ENCODE measurements at regions not wholly inside any gene's neighbourhood (a gene's known extent, or its start where the extent isn't known, plus 50 kb on each side); places are given as distances from the start of the nearest gene placed in this dataset.

DNA sequence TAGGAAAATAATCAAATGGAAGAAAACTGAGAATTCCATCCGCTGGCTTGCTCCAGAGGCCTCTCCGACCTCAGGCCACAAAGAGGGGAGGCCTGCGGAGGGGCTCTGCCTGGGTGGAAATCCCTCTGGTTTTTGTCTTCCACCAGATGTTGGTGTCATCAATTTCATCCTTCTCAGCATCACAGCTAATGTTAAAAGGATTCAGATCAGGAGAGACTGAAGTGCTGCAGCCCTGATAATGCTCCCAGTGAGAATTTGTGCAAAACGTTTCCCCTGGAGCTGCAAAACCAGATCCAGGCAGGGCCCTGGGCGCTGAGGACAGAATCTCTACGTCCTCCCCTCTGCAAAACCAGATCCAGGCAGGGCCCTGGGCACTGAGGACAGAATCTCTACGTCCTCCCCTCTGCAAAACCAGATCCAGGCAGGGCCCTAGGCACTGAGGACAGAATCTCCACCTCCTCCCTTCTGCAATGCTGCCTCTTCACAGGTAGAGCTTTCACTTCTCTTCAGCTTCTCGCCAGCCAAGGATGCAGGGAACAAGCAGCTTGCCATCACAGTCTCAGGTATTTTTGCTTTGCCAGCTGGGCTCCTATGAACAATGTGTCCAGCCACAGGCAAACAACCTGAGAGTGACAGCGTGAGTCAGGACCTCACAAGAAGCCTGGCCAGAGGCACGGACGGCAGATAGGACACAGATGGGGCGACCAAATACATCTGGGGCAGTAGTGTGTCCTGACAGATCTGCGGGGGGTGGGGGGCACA is 81.2 kb downstream of the TMEM18 start:
- no peak overlapping the region for H3K4me3 ChIP-seq (ENCODE audit: low read length)
- no peaks in the 10 kb centered on the region for H3K36me3 ChIP-seq (ENCODE audit: control insufficient read depth, insufficient read depth, low read length)
- H3K9me3 ChIP-seq (ENCODE audit: control insufficient read depth, low read depth, low read length) = no peaks in the 10 kb centered on the region
- no peaks in the 10 kb centered on the region for H3K27me3 ChIP-seq (ENCODE audit: control insufficient read depth, insufficient read depth, low read length)
- no peaks in the 10 kb centered on the region for H3K4me1 ChIP-seq (ENCODE audit: control insufficient read depth, insufficient read depth, low read length)
- DNase-seq = no peak
- no CpG with 5 or more reads among the region's 13 CpGs for WGBS (ENCODE audit: insufficient coverage, low lambda C conversion rate)
- no peak overlapping the region for H3K27ac ChIP-seq (ENCODE audit: low read length)

DNA sequence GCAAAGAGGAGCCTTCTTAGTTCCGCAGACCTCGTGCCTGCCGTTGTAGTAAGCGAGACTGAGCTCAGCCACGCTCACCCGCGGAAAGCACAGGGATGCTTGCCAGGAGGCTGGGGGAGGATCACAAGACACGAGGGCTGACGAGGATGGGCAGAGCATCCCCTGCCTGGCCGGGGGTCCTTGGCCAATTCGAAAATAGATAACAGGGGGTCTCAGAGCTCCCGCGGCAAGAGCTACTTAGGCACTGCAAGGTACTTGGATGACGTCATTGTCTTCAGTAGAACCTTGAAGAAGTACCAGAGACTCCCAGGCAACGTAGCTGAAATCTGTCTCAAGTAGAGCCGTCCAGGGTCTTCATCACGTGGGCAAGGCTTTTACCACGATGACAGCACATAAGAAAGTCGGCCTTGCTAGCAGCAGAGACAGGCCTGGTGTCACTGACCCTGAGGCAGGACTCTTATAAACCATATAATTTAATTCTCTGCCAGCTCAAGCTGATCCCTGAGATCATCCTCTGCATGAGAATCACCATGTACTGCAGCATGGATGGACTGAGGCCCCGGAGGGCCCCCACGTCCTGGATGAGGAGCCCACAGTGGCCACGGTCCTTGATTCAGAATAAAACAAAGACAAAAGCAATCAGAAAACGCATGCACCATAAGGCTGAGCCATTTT is 81.9 kb downstream of the TMEM18 start:
- no peak overlapping the region for H3K4me3 ChIP-seq (ENCODE audit: low read length)
- no peaks in the 10 kb centered on the region for H3K4me1 ChIP-seq (ENCODE audit: control insufficient read depth, insufficient read depth, low read length)
- no peaks in the 10 kb centered on the region for H3K36me3 ChIP-seq (ENCODE audit: control insufficient read depth, insufficient read depth, low read length)
- WGBS (ENCODE audit: insufficient coverage, low lambda C conversion rate) = no CpG with 5 or more reads among the region's 23 CpGs
- H3K27ac ChIP-seq (ENCODE audit: low read length) = no peak overlapping the region
- no peaks in the 10 kb centered on the region for H3K27me3 ChIP-seq (ENCODE audit: control insufficient read depth, insufficient read depth, low read length)
- no peak for DNase-seq
- H3K9me3 ChIP-seq (ENCODE audit: control insufficient read depth, low read depth, low read length) = no peaks in the 10 kb centered on the region

DNA sequence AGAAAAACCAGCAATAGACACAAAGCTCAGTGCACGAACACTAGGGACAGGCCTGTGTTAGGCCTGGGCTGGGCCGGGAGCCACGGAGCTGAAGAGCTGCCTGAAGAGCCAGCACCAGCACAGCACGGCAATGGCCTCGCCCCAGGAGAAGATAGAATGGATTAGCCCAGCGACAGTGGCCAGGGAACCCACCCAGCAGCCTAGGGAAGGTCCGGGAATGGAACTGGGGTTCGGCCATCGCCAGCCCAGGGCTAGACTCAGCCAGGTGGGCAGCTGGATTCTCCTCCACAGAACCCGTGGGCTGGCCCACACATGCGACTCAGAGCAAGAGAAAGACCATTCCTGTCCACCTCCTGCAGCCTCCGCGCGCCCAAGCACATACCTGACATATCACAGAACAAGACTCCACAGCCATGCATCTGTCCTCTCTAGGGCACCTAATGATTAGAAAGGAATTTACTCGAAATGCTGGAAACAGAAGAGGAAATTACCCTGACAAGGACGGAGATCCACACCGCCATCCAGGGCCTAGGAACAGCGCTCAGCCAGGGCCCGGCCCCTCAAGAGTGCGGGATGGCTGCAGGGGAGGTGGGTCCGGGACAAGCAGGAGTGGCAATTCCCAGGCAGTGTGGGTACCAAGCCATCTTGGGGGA is 82.8 kb downstream of the TMEM18 start:
- Histone ChIP-seq H3K4me3 (ENCODE audit: low read length) (no peak overlapping the region), H3K27me3 (ENCODE audit: control insufficient read depth, insufficient read depth, low read length) (no peaks in the 10 kb centered on the region), H3K4me1 (ENCODE audit: control insufficient read depth, insufficient read depth, low read length) (no peaks in the 10 kb centered on the region), H3K9me3 (ENCODE audit: control insufficient read depth, low read depth, low read length) (no peaks in the 10 kb centered on the region), H3K36me3 (ENCODE audit: control insufficient read depth, insufficient read depth, low read length) (no peaks in the 10 kb centered on the region), H3K27ac (ENCODE audit: low read length) (no peak overlapping the region)
- DNase-seq = no peak
- WGBS (ENCODE audit: insufficient coverage, low lambda C conversion rate) = no CpG with 5 or more reads among the region's 21 CpGs

DNA sequence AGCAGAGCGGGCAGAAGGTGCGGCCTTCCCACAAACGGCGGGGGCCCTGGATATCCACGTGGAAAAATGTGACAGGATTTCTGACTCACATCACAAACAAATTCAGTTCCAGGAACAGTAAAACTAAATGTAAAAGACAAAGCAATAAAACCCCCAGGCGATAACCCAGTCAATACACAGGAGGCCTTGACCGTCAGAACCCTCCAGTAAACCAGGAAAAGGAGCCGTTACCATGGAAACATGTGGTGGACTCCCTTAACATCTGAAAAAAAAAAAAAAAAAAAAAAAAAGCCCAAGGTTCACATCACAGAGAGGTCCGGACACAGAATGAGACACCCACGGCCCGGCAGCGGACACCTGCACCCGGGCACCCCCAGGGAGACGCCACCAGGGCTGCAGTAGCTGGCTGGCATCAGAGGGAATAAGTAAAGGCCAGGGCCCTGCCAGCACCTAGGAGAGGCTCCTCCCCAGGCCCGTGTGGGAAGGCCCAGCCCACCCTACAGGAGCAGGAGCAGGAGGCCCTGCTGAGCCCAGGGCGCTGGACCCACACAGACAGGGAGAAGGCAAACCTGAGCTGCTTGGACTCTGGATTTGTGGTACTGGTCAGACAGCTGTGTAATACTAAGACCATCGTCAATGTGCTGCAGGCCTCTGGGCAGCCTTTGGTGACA is 83.7 kb downstream of the TMEM18 start:
- H3K36me3 ChIP-seq (ENCODE audit: control insufficient read depth, insufficient read depth, low read length) = no peaks in the 10 kb centered on the region
- H3K4me1 ChIP-seq (ENCODE audit: control insufficient read depth, insufficient read depth, low read length) = no peaks in the 10 kb centered on the region
- DNase-seq = peak in 1 of 2 donors; percentile 13
- no peaks in the 10 kb centered on the region for H3K27me3 ChIP-seq (ENCODE audit: control insufficient read depth, insufficient read depth, low read length)
- WGBS (ENCODE audit: insufficient coverage, low lambda C conversion rate) = 20% methylated on average over 1 of the region's 17 CpGs
- H3K4me3 ChIP-seq (ENCODE audit: low read length) = no peak overlapping the region
- no peak overlapping the region for H3K27ac ChIP-seq (ENCODE audit: low read length)
- no peaks in the 10 kb centered on the region for H3K9me3 ChIP-seq (ENCODE audit: control insufficient read depth, low read depth, low read length)

DNA sequence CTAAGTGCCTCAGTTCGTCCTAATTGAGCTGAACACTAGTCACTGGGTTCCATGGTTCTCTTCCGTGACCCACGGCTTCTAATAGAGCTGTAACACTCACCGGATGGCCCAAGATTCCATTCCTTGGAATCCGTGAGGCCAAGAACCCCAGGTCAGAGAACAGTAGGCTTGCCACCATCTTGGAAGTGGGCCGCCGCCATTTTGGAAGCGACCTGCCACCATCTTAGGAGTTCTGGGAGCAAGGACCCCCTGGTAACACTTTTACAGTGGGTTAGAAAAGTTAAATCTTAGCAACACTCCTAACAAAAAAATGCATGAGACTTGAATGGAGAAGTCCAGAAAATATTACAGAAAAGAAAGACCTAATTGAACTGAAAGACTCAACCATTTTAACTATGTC is 84.5 kb downstream of the TMEM18 start:
- Histone ChIP-seq H3K9me3 (ENCODE audit: control insufficient read depth, low read depth, low read length) (no peaks in the 10 kb centered on the region), H3K27me3 (ENCODE audit: control insufficient read depth, insufficient read depth, low read length) (no peaks in the 10 kb centered on the region), H3K36me3 (ENCODE audit: control insufficient read depth, insufficient read depth, low read length) (no peaks in the 10 kb centered on the region), H3K4me1 (ENCODE audit: control insufficient read depth, insufficient read depth, low read length) (no peaks in the 10 kb centered on the region), H3K4me3 (ENCODE audit: low read length) (no peak overlapping the region), H3K27ac (ENCODE audit: low read length) (no peak overlapping the region)
- no CpG with 5 or more reads among the region's 8 CpGs for WGBS (ENCODE audit: insufficient coverage, low lambda C conversion rate)
- no peak for DNase-seq

DNA sequence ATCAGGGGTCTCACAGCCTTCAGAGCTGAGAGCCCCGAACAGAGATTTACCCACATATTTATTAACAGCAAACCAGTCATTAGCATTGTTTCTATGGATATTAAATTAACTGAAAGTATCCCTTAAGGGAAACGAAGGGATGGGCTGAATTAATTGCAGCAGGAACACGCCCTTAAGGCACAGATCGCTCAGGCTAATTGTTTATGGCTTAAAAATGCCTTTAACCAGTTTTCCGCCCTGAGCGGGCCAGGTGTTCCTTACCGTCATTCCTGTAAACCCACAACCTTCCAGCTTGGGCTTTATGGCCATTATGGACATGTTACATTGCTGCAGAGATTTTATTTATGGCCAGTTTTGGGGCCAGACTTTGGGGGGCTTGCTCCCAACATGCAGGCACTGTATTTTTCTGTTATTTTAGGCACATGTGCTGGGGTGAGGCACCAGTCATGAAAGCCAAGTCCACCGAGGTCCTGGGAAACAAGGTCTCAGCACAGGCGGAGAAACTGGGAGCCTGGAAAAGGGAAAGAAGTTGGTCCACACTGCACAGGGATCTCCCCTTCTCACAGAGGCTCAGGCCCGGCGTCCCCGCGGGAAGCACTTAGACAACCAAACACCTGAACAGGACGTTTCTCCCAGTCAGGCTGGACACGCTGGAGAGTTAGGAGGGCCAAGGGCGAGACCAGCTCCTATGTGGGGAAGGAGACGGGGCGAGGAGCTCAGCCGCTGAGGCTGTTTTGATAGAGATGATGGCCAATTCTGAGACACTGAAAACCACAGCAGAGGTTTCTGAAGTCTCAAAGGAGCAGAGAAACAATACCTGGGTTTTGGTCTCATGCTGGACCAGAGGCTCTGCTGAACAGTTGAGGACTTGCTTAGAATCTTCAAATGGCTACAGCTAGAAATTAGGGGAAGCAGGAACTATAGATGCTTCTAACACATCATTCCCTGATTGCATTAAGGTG is 86.7 kb downstream of the TMEM18 start:
- no CpG with 5 or more reads among the region's 19 CpGs for WGBS (ENCODE audit: insufficient coverage, low lambda C conversion rate)
- DNase-seq = peak in 1 of 2 donors; percentile 32
- Histone ChIP-seq H3K4me1 (ENCODE audit: control insufficient read depth, insufficient read depth, low read length) (no peaks in the 10 kb centered on the region), H3K27me3 (ENCODE audit: control insufficient read depth, insufficient read depth, low read length) (no peaks in the 10 kb centered on the region), H3K27ac (ENCODE audit: low read length) (no peak overlapping the region), H3K36me3 (ENCODE audit: control insufficient read depth, insufficient read depth, low read length) (no peaks in the 10 kb centered on the region), H3K9me3 (ENCODE audit: control insufficient read depth, low read depth, low read length) (no peaks in the 10 kb centered on the region), H3K4me3 (ENCODE audit: low read length) (no peak overlapping the region)

DNA sequence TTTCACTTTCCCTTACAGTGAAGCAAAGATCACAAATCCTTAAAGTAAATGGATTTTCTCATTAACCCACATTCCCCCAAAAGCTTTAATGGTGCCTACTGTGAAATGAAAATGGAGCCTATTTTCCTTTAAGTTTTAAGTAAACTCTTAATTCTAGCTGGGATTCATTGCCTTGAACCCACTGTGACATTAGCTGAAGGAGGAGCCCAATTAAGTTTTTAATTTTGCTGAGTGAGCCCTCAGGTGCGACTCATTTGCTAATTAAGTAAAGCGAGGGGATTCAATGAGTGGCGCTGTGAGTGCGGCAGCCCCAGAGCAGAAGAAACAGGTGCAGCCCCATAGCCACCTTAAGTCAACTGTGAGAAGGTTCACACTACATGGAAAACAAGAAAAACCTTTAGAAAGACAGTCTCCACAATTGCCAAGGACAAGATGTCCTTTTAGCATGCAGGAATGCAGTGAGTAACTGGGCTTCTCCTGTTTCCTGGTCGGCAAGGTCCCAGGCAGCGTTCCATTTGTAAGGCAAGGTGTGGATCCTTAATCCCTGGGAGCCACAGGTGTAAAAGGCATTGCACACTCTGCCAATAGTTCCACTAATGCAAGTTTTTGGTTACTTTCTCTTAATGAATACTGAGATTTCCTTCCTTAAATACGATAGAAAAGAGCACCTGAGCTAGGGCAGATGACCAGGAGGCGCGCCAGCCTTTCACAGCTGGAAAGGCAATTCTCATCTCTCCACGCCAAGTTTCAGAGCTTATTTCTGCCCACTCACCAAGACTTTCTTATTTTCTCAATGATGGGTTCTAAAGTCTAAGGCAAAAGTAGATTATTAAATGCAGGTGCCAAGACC is 87.7 kb downstream of the TMEM18 start:
- Histone ChIP-seq H3K4me3 (ENCODE audit: low read length) (no peak overlapping the region), H3K36me3 (ENCODE audit: control insufficient read depth, insufficient read depth, low read length) (no peaks in the 10 kb centered on the region), H3K9me3 (ENCODE audit: control insufficient read depth, low read depth, low read length) (no peaks in the 10 kb centered on the region), H3K27ac (ENCODE audit: low read length) (no peak overlapping the region), H3K4me1 (ENCODE audit: control insufficient read depth, insufficient read depth, low read length) (no peaks in the 10 kb centered on the region), H3K27me3 (ENCODE audit: control insufficient read depth, insufficient read depth, low read length) (no peaks in the 10 kb centered on the region)
- no CpG with 5 or more reads among the region's 10 CpGs for WGBS (ENCODE audit: insufficient coverage, low lambda C conversion rate)
- DNase-seq = no peak

DNA sequence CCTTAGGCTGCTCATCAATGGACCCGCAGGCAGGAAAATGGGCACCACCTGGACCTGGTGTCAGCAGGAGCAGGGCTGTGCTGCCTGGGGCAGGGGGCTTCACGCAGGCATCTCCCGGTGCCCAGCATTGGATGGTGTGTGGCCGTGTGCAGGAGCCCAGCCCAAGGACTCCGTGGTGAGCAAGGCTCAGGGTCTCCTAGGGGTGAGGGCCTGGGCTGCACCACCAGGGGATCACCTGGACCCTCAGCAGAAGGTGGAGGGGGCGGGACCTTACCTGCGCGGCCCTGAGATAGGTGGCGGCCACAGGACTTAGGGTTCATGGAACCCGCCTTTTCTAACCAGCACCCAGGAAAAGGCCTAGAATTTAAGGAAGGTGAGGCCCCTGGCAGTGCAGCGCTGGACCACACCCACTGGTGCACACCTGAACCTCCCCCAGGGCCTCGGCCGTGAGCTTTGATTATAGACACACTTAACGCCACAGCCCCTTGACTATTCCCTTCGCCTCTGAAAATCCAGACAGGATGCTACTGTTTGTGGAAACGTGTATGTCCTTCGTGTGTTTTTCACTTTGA is 89.0 kb downstream of the TMEM18 start:
- Histone ChIP-seq H3K36me3 (ENCODE audit: control insufficient read depth, insufficient read depth, low read length) (no peaks in the 10 kb centered on the region), H3K4me3 (ENCODE audit: low read length) (no peak overlapping the region), H3K27me3 (ENCODE audit: control insufficient read depth, insufficient read depth, low read length) (no peaks in the 10 kb centered on the region), H3K27ac (ENCODE audit: low read length) (no peak overlapping the region), H3K9me3 (ENCODE audit: control insufficient read depth, low read depth, low read length) (no peaks in the 10 kb centered on the region), H3K4me1 (ENCODE audit: control insufficient read depth, insufficient read depth, low read length) (no peaks in the 10 kb centered on the region)
- WGBS (ENCODE audit: insufficient coverage, low lambda C conversion rate) = 90% methylated on average over 2 of the region's 17 CpGs
- no peak for DNase-seq
